ENCODE measurements at regions not wholly inside any gene's neighbourhood (a gene's known extent, or its start where the extent isn't known, plus 50 kb on each side); places are given as distances from the start of the nearest gene placed in this dataset.

DNA sequence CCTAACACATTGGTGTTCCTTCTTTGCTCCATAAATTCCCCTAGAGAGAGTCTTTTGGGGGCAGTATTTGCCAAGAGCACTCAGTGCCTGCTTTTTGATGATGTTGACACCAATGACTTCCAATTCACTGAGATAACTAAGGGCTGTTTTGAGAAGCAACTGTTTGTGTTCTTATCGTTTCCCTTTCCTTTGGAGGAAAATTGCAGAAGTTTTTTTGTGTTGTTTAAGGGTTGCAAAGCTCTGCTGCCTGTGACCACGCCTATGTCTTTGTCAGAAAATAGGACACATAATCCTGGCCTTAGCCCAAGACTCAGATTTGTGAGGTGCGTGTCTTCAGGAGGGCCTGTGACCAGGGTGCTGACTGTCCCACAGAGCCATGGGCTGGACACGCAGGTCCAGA, 99.6 kb downstream of the FAM43A start:
- H3K27ac ChIP-seq (ENCODE audit: low read depth, low read length) = no peak overlapping the region
- H3K27me3 Mint-ChIP-seq = peaks cover 0 to 5% (median 0%) of the 10 kb centered on the region in 5 donors
- CTCF ChIA-PET = no interaction called here
- no peaks in the 10 kb centered on the region for H3K9me3 Mint-ChIP-seq
- no peaks in the 10 kb centered on the region for H3K27me3 ChIP-seq (ENCODE audit: control insufficient read depth in 2 of 2, insufficient read depth in 2 of 2, low read length in 2 of 2)
- H3K4me1 ChIP-seq (ENCODE audit: control insufficient read depth in 2 of 2, insufficient read depth in 2 of 2, low read length in 2 of 2) = no peaks in the 10 kb centered on the region
- H3K27ac Mint-ChIP-seq = no peak overlapping the region
- no peak for DNase-seq
- POLR2A ChIA-PET = no interaction called here
- intact Hi-C loops (cut with micrococcal nuclease) = no loop called here
- H3K4me3 Mint-ChIP-seq = no peak overlapping the region
- no peak overlapping the region for H3K4me3 ChIP-seq (ENCODE audit: low read length)
- ATAC-seq = no peak
- H3K36me3 ChIP-seq (ENCODE audit: control insufficient read depth in 2 of 3, insufficient read depth in 3 of 3, low read length in 3 of 3) = no peaks in the 10 kb centered on the region
- H3K9me3 ChIP-seq (ENCODE audit: control insufficient read depth in 2 of 3, low read length in 3 of 3) = no peaks in the 10 kb centered on the region
- H3K36me3 Mint-ChIP-seq = no peaks in the 10 kb centered on the region
- H3K4me1 Mint-ChIP-seq = no peaks in the 10 kb centered on the region

DNA sequence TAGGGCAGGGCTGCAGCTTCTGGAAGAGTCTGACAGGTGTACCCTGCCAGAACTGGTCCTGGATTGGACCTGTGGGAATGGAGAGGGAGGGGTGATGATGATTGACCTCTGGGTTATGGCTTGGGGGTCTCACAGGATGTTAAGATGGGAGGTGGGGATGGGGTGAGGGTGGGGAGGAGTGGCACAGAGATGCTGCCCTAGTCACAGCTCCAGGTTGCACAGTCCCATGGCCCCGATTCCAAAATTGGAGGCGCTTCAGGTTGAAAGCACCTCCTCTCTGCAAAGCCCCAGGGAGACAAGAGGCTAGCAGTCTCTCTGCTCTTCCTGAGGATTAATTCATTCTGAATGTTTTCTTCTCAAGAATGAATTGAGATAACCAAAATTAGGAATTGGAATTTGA, 101.4 kb downstream of the FAM43A start:
- Mint-ChIP-seq H3K36me3 (no peaks in the 10 kb centered on the region), H3K4me1 (no peaks in the 10 kb centered on the region), H3K27ac (no peak overlapping the region), H3K4me3 (no peak overlapping the region), H3K27me3 (peaks cover 0 to 4% (median 0%) of the 10 kb centered on the region in 5 donors), H3K9me3 (no peaks in the 10 kb centered on the region)
- DNase-seq (no peak), ATAC-seq (no peak)
- H3K36me3 ChIP-seq (ENCODE audit: control insufficient read depth in 2 of 3, insufficient read depth in 3 of 3, low read length in 3 of 3) = no peaks in the 10 kb centered on the region
- no peaks in the 10 kb centered on the region for H3K4me1 ChIP-seq (ENCODE audit: control insufficient read depth in 2 of 2, insufficient read depth in 2 of 2, low read length in 2 of 2)
- H3K4me3 ChIP-seq (ENCODE audit: low read length) = no peak overlapping the region
- ChIA-PET POLR2A (interaction anchor here (0.6 kb wide), 1 partner anchor 819 kb away, joined by 5 read pairs; no protein-coding TSS in a partner anchor), CTCF (no interaction called here)
- intact Hi-C loops (cut with micrococcal nuclease) = no loop called here
- no peaks in the 10 kb centered on the region for H3K27me3 ChIP-seq (ENCODE audit: control insufficient read depth in 2 of 2, insufficient read depth in 2 of 2, low read length in 2 of 2)
- no peaks in the 10 kb centered on the region for H3K9me3 ChIP-seq (ENCODE audit: control insufficient read depth in 2 of 3, low read length in 3 of 3)
- H3K27ac ChIP-seq (ENCODE audit: low read depth, low read length) = no peak overlapping the region

- H3K27ac Mint-ChIP-seq = no peak overlapping the region
These were observed 102.0 kb downstream of the FAM43A start for GRCh38 chr3:194787650-194788049.

GRCh38 chr3:194792368-194792767, 106.7 kb downstream of the FAM43A start:
- no peak for DNase-seq
- no peak overlapping the region for H3K27ac Mint-ChIP-seq
- ChIA-PET POLR2A (no interaction called here), CTCF (no interaction called here)
- peaks cover 0 to 13% (median 5%) of the 10 kb centered on the region in 7 donors for H3K4me1 Mint-ChIP-seq
- no peak overlapping the region for H3K4me3 Mint-ChIP-seq
- intact Hi-C loops (cut with micrococcal nuclease) = no loop called here
- H3K9me3 ChIP-seq (ENCODE audit: control insufficient read depth in 2 of 3, low read length in 3 of 3) = peaks cover 0 to 19% (median 6%) of the 10 kb centered on the region in 3 experiments
- no peak for ATAC-seq
- H3K36me3 Mint-ChIP-seq = peaks cover 0 to 13% (median 10%) of the 10 kb centered on the region in 5 donors
- no peak overlapping the region for H3K4me3 ChIP-seq (ENCODE audit: low read length)
- no peak overlapping the region for H3K27ac ChIP-seq (ENCODE audit: low read depth, low read length)
- H3K36me3 ChIP-seq (ENCODE audit: control insufficient read depth in 2 of 3, insufficient read depth in 3 of 3, low read length in 3 of 3) = no peaks in the 10 kb centered on the region
- no peaks in the 10 kb centered on the region for H3K27me3 Mint-ChIP-seq
- peaks cover 4 to 32% (median 20%) of the 10 kb centered on the region in 11 donors for H3K9me3 Mint-ChIP-seq
- H3K4me1 ChIP-seq (ENCODE audit: control insufficient read depth in 2 of 2, insufficient read depth in 2 of 2, low read length in 2 of 2) = no peaks in the 10 kb centered on the region
- no peaks in the 10 kb centered on the region for H3K27me3 ChIP-seq (ENCODE audit: control insufficient read depth in 2 of 2, insufficient read depth in 2 of 2, low read length in 2 of 2)

More at GRCh38 chr3:194787650-194788049, 102.0 kb downstream of the FAM43A start:
- H3K36me3 ChIP-seq (ENCODE audit: control insufficient read depth in 2 of 3, insufficient read depth in 3 of 3, low read length in 3 of 3) = no peaks in the 10 kb centered on the region
- H3K9me3 ChIP-seq (ENCODE audit: control insufficient read depth in 2 of 3, low read length in 3 of 3) = no peaks in the 10 kb centered on the region
- intact Hi-C loops (cut with micrococcal nuclease) = no loop called here
- H3K4me1 Mint-ChIP-seq = no peaks in the 10 kb centered on the region
- no peaks in the 10 kb centered on the region for H3K27me3 ChIP-seq (ENCODE audit: control insufficient read depth in 2 of 2, insufficient read depth in 2 of 2, low read length in 2 of 2)
- H3K4me1 ChIP-seq (ENCODE audit: control insufficient read depth in 2 of 2, insufficient read depth in 2 of 2, low read length in 2 of 2) = no peaks in the 10 kb centered on the region
- no peak overlapping the region for H3K4me3 Mint-ChIP-seq
- no peak overlapping the region for H3K4me3 ChIP-seq (ENCODE audit: low read length)
- ATAC-seq = no peak
- no peak for DNase-seq
- H3K27me3 Mint-ChIP-seq = peaks cover 0 to 4% (median 0%) of the 10 kb centered on the region in 5 donors
- POLR2A ChIA-PET = interaction anchor here (0.6 kb wide), 1 partner anchor 819 kb away, joined by 5 read pairs; no protein-coding TSS in a partner anchor
- H3K27ac ChIP-seq (ENCODE audit: low read depth, low read length) = no peak overlapping the region
- no peaks in the 10 kb centered on the region for H3K36me3 Mint-ChIP-seq
- CTCF ChIA-PET = no interaction called here
- no peaks in the 10 kb centered on the region for H3K9me3 Mint-ChIP-seq

- no peak overlapping the region for H3K4me3 Mint-ChIP-seq
- ATAC-seq (no peak), DNase-seq (no peak)
- no peaks in the 10 kb centered on the region for H3K36me3 ChIP-seq (ENCODE audit: control insufficient read depth in 2 of 3, insufficient read depth in 3 of 3, low read length in 3 of 3)
- peaks cover 0 to 13% (median 10%) of the 10 kb centered on the region in 5 donors for H3K36me3 Mint-ChIP-seq
- H3K4me3 ChIP-seq (ENCODE audit: low read length) = no peak overlapping the region
- H3K4me1 Mint-ChIP-seq = peaks cover 0 to 13% (median 5%) of the 10 kb centered on the region in 7 donors
- ChIA-PET POLR2A (no interaction called here), CTCF (no interaction called here)
- H3K27ac Mint-ChIP-seq = no peak overlapping the region
- no peak overlapping the region for H3K27ac ChIP-seq (ENCODE audit: low read depth, low read length)
- H3K27me3 Mint-ChIP-seq = peaks cover 0 to 5% (median 0%) of the 10 kb centered on the region in 5 donors
- peaks cover 4 to 33% (median 21%) of the 10 kb centered on the region in 11 donors for H3K9me3 Mint-ChIP-seq
- intact Hi-C loops (cut with micrococcal nuclease) = no loop called here
- H3K27me3 ChIP-seq (ENCODE audit: control insufficient read depth in 2 of 2, insufficient read depth in 2 of 2, low read length in 2 of 2) = no peaks in the 10 kb centered on the region
- peaks cover 0 to 19% (median 6%) of the 10 kb centered on the region in 3 experiments for H3K9me3 ChIP-seq (ENCODE audit: control insufficient read depth in 2 of 3, low read length in 3 of 3)
- H3K4me1 ChIP-seq (ENCODE audit: control insufficient read depth in 2 of 2, insufficient read depth in 2 of 2, low read length in 2 of 2) = no peaks in the 10 kb centered on the region
These were observed 112.0 kb downstream of the FAM43A start for GRCh38 chr3:194797555-194798250.

DNA sequence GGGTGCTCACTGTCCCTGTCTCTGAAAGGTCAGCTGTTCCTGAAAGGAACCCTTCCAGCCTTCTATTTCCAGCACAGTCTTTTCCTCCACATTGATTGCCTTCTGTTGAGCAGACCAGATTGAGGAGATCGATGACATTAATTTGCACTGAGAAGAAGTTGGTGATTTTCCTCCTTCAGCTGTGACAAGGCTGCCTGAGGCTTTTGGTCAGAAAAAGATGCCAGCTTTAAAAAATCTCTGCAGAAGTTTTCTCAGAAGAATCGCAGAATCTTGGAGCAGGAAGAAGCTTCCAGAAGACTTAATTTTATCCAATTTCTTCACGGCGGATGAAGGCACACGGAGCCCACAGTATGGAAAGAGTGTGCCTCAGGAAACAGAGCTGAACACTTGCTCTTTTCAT, 112.8 kb downstream of the FAM43A start:
- H3K27me3 Mint-ChIP-seq = peaks cover 0 to 5% (median 0%) of the 10 kb centered on the region in 5 donors
- Histone ChIP-seq H3K27ac (ENCODE audit: low read depth, low read length) (no peak overlapping the region), H3K27me3 (ENCODE audit: control insufficient read depth in 2 of 2, insufficient read depth in 2 of 2, low read length in 2 of 2) (no peaks in the 10 kb centered on the region), H3K4me1 (ENCODE audit: control insufficient read depth in 2 of 2, insufficient read depth in 2 of 2, low read length in 2 of 2) (no peaks in the 10 kb centered on the region), H3K36me3 (ENCODE audit: control insufficient read depth in 2 of 3, insufficient read depth in 3 of 3, low read length in 3 of 3) (no peaks in the 10 kb centered on the region), H3K9me3 (ENCODE audit: control insufficient read depth in 2 of 3, low read length in 3 of 3) (peaks cover 0 to 19% (median 6%) of the 10 kb centered on the region in 3 experiments), H3K4me3 (ENCODE audit: low read length) (no peak overlapping the region)
- H3K4me3 Mint-ChIP-seq = no peak overlapping the region
- DNase-seq (no peak), ATAC-seq (no peak)
- intact Hi-C loops (cut with micrococcal nuclease) = no loop called here
- H3K27ac Mint-ChIP-seq = no peak overlapping the region
- peaks cover 0 to 13% (median 10%) of the 10 kb centered on the region in 5 donors for H3K36me3 Mint-ChIP-seq
- ChIA-PET CTCF (interaction anchor here (0.5 kb wide), 1 partner anchor 918 kb away, joined by 3 read pairs; no protein-coding TSS in a partner anchor), POLR2A (no interaction called here)
- H3K4me1 Mint-ChIP-seq = peaks cover 0 to 13% (median 5%) of the 10 kb centered on the region in 7 donors
- peaks cover 4 to 33% (median 21%) of the 10 kb centered on the region in 11 donors for H3K9me3 Mint-ChIP-seq

GRCh38 chr3:194800002-194800401, 114.3 kb downstream of the FAM43A start:
- Histone ChIP-seq H3K4me1 (ENCODE audit: control insufficient read depth in 2 of 2, insufficient read depth in 2 of 2, low read length in 2 of 2) (no peaks in the 10 kb centered on the region), H3K9me3 (ENCODE audit: control insufficient read depth in 2 of 3, low read length in 3 of 3) (peaks cover 0 to 18% (median 6%) of the 10 kb centered on the region in 3 experiments), H3K27me3 (ENCODE audit: control insufficient read depth in 2 of 2, insufficient read depth in 2 of 2, low read length in 2 of 2) (no peaks in the 10 kb centered on the region), H3K4me3 (ENCODE audit: low read length) (no peak overlapping the region), H3K36me3 (ENCODE audit: control insufficient read depth in 2 of 3, insufficient read depth in 3 of 3, low read length in 3 of 3) (no peaks in the 10 kb centered on the region), H3K27ac (ENCODE audit: low read depth, low read length) (no peak overlapping the region)
- Mint-ChIP-seq H3K9me3 (peaks cover 4 to 23% (median 16%) of the 10 kb centered on the region in 11 donors), H3K27ac (no peak overlapping the region), H3K27me3 (peaks cover 0 to 10% (median 9%) of the 10 kb centered on the region in 5 donors), H3K36me3 (peaks cover 0 to 13% (median 5%) of the 10 kb centered on the region in 5 donors), H3K4me3 (no peak overlapping the region), H3K4me1 (peaks cover 0 to 8% (median 5%) of the 10 kb centered on the region in 7 donors)
- intact Hi-C loops (cut with micrococcal nuclease) = no loop called here
- DNase-seq = no peak
- ChIA-PET CTCF (interaction anchor here (0.8 kb wide), 1 partner anchor 16 kb away, joined by 3 read pairs; no protein-coding TSS in a partner anchor), POLR2A (no interaction called here)
- ATAC-seq = no peak

All from naive thymus-derived CD4-positive, alpha-beta T cell (primary cell).